ENCODE measurements at regions not wholly inside any gene's neighbourhood (a gene's known extent, or its start where the extent isn't known, plus 50 kb on each side); places are given as distances from the start of the nearest gene placed in this dataset.
A peak's percentile ranks its signal among the peaks of the same experiment; 100 is the strongest.

- TF ChIP-seq SFPQ (IDR thresholded peaks at IDR 0.05; ENCODE audit: low read depth, low read length) (no peak), PHB2 (IDR thresholded peaks at IDR 0.05; ENCODE audit: low read depth) (no peak), KLF1 (tag; IDR thresholded peaks at IDR 0.05) (no peak), GATAD2B (IDR thresholded peaks at IDR 0.05; ENCODE audit: borderline replicate concordance) (no peak), BMI1 (IDR thresholded peaks at IDR 0.05; ENCODE audit: low read length) (no peak), SOX6 (IDR thresholded peaks at IDR 0.05) (peak; percentile 44; the same call in 1 of the 2 replicates), ESRRB (CRISPR knock-in tag; IDR thresholded peaks at IDR 0.05; ENCODE audit: borderline replicate concordance) (no peak), TCF15 (CRISPR knock-in tag; IDR thresholded peaks at IDR 0.05) (no peak), EP400 (IDR thresholded peaks at IDR 0.05) (0 out of 2 replicates have a peak, but pooled peaks have one; percentile 27), IRF2 (CRISPR knock-in tag; IDR thresholded peaks at IDR 0.05) (no peak), CEBPG (CRISPR knock-in tag; IDR thresholded peaks at IDR 0.05) (peak; percentile 85), CEBPG (tag; conservative IDR thresholded peaks at IDR 0.05 in 1 of 2, IDR thresholded peaks at IDR 0.05 in 1 of 2) (peak; percentile 89 to 94), E2F3 (CRISPR knock-in tag; IDR thresholded peaks at IDR 0.05) (no peak), POLR2A (conservative IDR thresholded peaks at IDR 0.05) (no peak), SIX5 (IDR thresholded peaks at IDR 0.05; ENCODE audit: borderline replicate concordance in 1 of 2, insufficient read depth in 1 of 2, low read depth in 1 of 2, low read length in 2 of 2) (no peak), NONO (IDR thresholded peaks at IDR 0.05; ENCODE audit: low read depth in 2 of 2, low read length in 1 of 2) (no peak), L3MBTL2 (IDR thresholded peaks at IDR 0.05) (no peak), IRF1 (CRISPR knock-in tag; IDR thresholded peaks at IDR 0.05; ENCODE audit: borderline replicate concordance) (no peak), RFX5 (IDR thresholded peaks at IDR 0.05; ENCODE audit: low read depth, low read length) (no peak), ESRRA (IDR thresholded peaks at IDR 0.05; ENCODE audit: borderline replicate concordance, low read depth) (peak; percentile 85; the same call in 1 of the 2 replicates), THRB (CRISPR knock-in tag; conservative IDR thresholded peaks at IDR 0.05) (0 out of 2 replicates have a peak, but pooled peaks have one; percentile 42), BCOR (IDR thresholded peaks at IDR 0.05) (no peak), BACH1 (tag; IDR thresholded peaks at IDR 0.05) (no peak), ZNF197 (CRISPR knock-in tag; IDR thresholded peaks at IDR 0.05; ENCODE audit: low read depth) (no peak), ZNF75A (CRISPR knock-in tag; IDR thresholded peaks at IDR 0.05) (no peak), ZNF384 (IDR thresholded peaks at IDR 0.05; ENCODE audit: low read depth, low read length) (no peak), GTF2F1 (IDR thresholded peaks at IDR 0.05; ENCODE audit: low read depth, low read length) (no peak), TSC22D4 (tag; IDR thresholded peaks at IDR 0.05) (no peak), PRMT5 (CRISPR knock-in tag; IDR thresholded peaks at IDR 0.05) (no peak), HDAC2 (IDR thresholded peaks at IDR 0.05) (no peak)
Observed at GRCh38 chr1:38105267-38105666, 58.7 kb upstream of the POU3F1 start (continued).

Data from K562 (cell line).